Lower leg skin (tissue), 3 donors: ENCODE measurements at regions not wholly inside any gene's neighbourhood (a gene's known extent, or its start where the extent isn't known, plus 50 kb on each side); places are given as distances from the start of the nearest gene placed in this dataset.

Experiments used
- CTCF ChIP-seq, 3 donors: fragments of 450-650 bp; IDR thresholded peaks; one replicate each; pipeline ENCODE4 v1.5.1; 2016; ENCODE audit warnings: antibody characterized with exemption in 3 of 3, mild to moderate bottlenecking in 3 of 3, moderate library complexity in 2 of 3
- POLR2A ChIP-seq, 2 donors: fragments of 450-650 bp; IDR thresholded peaks; one replicate each; pipeline ENCODE4 v1.6.1; 2016 to 2017; ENCODE audit warnings: antibody characterized with exemption in 2 of 2, mild to moderate bottlenecking in 1 of 2, moderate library complexity in 1 of 2

GRCh38 chr5:30325795-30326194 is 867.7 kb upstream of the CDH6 start:
- TF ChIP-seq CTCF (IDR thresholded peaks at IDR 0.05) = no peak
- no peak for TF ChIP-seq POLR2A (IDR thresholded peaks at IDR 0.05)
